GM12873 (cell line): ENCODE measurements at regions not wholly inside any gene's neighbourhood (a gene's known extent, or its start where the extent isn't known, plus 50 kb on each side); places are given as distances from the start of the nearest gene placed in this dataset.

Source experiments
- CTCF ChIP-seq: IDR thresholded peaks from 2 replicates; pipeline ENCODE4 v1.5.1; 2012; ENCODE audit warnings: low read depth, mild to moderate bottlenecking, moderate library complexity, low read length, control low read depth; ENCODE audit not compliant: insufficient read depth; ENCODE audit errors: missing control alignments

GRCh38 chr5:92002721-92003274, 619.7 kb upstream of the ARRDC3 start:
- no peak for TF ChIP-seq CTCF

GRCh38 chr5:91998774-91999173, 615.7 kb upstream of the ARRDC3 start:
- no peak for TF ChIP-seq CTCF

GRCh38 chr5:91983869-91984268, 600.8 kb upstream of the ARRDC3 start:
- no peak for TF ChIP-seq CTCF

- no peak for TF ChIP-seq CTCF
These were observed 595.2 kb upstream of the ARRDC3 start for GRCh38 chr5:91978221-91978882.

- TF ChIP-seq CTCF: no peak
These were observed 594.5 kb upstream of the ARRDC3 start for GRCh38 chr5:91977579-91977978.

GRCh38 chr5:91976451-91976850, 593.3 kb upstream of the ARRDC3 start:
- no peak for TF ChIP-seq CTCF

- TF ChIP-seq CTCF: no peak
These were observed 580.0 kb upstream of the ARRDC3 start for GRCh38 chr5:91963166-91963565.

GRCh38 chr5:91957666-91958065, 574.5 kb upstream of the ARRDC3 start:
- TF ChIP-seq CTCF: no peak
